Lung (tissue), 11 donors: ENCODE measurements at regions not wholly inside any gene's neighbourhood (a gene's known extent, or its start where the extent isn't known, plus 50 kb on each side); places are given as distances from the start of the nearest gene placed in this dataset.

Experiments
- ATAC-seq: fragments of 200-7000 bp; cut with Tn5 transposase; one replicate; pipeline ENCODE4 v1.9.1; 2020; ENCODE audit warnings: moderate number of reproducible peaks; ENCODE audit not compliant: insufficient read depth, low FRiP score
- DNase-seq, 3 donors: peaks; one replicate each; pipeline ENCODE4 v3.0.0-alpha.2; 2013 to 2017
- H3K27ac ChIP-seq, 2 donors: one replicate each; pipeline ENCODE4 v1.5.1; 2013; ENCODE audit warnings: mild to moderate bottlenecking in 2 of 2, moderate library complexity in 2 of 2, control low read depth in 1 of 2, inconsistent platforms in 1 of 2, low read depth in 1 of 2, low read length in 1 of 2
- H3K27me3 ChIP-seq, 3 donors: one replicate each; pipeline ENCODE4 v1.5.1; 2013; ENCODE audit warnings: low read length in 2 of 3; ENCODE audit not compliant: control insufficient read depth in 3 of 3, insufficient read depth in 3 of 3
- H3K36me3 ChIP-seq, 4 donors: one replicate each; pipeline ENCODE4 v1.5.1; 2013; ENCODE audit warnings: low read length in 4 of 4, mild to moderate bottlenecking in 1 of 4, moderate library complexity in 1 of 4; ENCODE audit not compliant: control insufficient read depth in 4 of 4, insufficient read depth in 4 of 4
- H3K4me1 ChIP-seq, 5 donors: one replicate each; pipeline ENCODE4 v1.5.1; 2013; ENCODE audit warnings: low read length in 5 of 5, mild to moderate bottlenecking in 2 of 5, moderate library complexity in 1 of 5; ENCODE audit not compliant: control insufficient read depth in 5 of 5, insufficient read depth in 5 of 5
- H3K4me3 ChIP-seq: one replicate; pipeline ENCODE4 v1.5.1; 2013; ENCODE audit warnings: mild to moderate bottlenecking, control low read depth, moderate library complexity
- H3K9ac ChIP-seq, 2 donors: one replicate each; pipeline ENCODE4 v1.5.1; 2013; ENCODE audit warnings: low read length in 2 of 2, control low read depth in 1 of 2; ENCODE audit not compliant: insufficient read depth in 1 of 2
- H3K9me3 ChIP-seq, 4 donors: one replicate each; pipeline ENCODE4 v1.5.1; 2013; ENCODE audit warnings: low read length in 3 of 4, mild to moderate bottlenecking in 1 of 4, moderate library complexity in 1 of 4; ENCODE audit not compliant: control insufficient read depth in 4 of 4, insufficient read depth in 3 of 4
- CTCF ChIP-seq: IDR thresholded peaks from 2 replicates; pipeline ENCODE4 v1.5.1; 2012; ENCODE audit warnings: mild to moderate bottlenecking; ENCODE audit errors: control extremely low read depth, extremely low read depth
- WGBS, 2 donors: extraction: QIAGEN DNeasy Blood & Tissue Kit; methylation state at CpG; one replicate each; pipeline ENCODE4 v1.1.7; 2013; 5-methylcytosine and 5-hydroxymethylcytosine counted together
- donor health status: control.
- donor health status: control.
- donor health status: Bipolar disorder and iron deficiency.
- donor health status: healthy.
- donor health status: DM: yes; HTN: yes; CAD: no.

- H3K36me3 ChIP-seq = no peaks in the 10 kb centered on the region
- H3K27ac ChIP-seq = no peak overlapping the region
- 69 to 74% methylated on average over 8 of the region's 8 CpGs for WGBS, 2 donors
- ATAC-seq = peak; percentile 5
- H3K27me3 ChIP-seq = no peaks in the 10 kb centered on the region
- DNase-seq = peak; percentile 13 to 34 (median 33)
- H3K4me3 ChIP-seq = no peak overlapping the region
- H3K4me1 ChIP-seq = peaks cover 3 to 12% (median 10%) of the 10 kb centered on the region in 5 donors
- TF ChIP-seq CTCF = no peak
- no peak overlapping the region for H3K9ac ChIP-seq
- peaks cover 0 to 7% (median 3%) of the 10 kb centered on the region in 4 donors for H3K9me3 ChIP-seq
Measured at GRCh38 chr2:62287899-62288880, 92.3 kb downstream of the B3GNT2 start.

- Histone ChIP-seq H3K4me1 (peaks cover 3 to 10% (median 6%) of the 10 kb centered on the region in 5 donors), H3K27me3 (no peaks in the 10 kb centered on the region), H3K36me3 (no peaks in the 10 kb centered on the region), H3K9ac (no peak overlapping the region), H3K27ac (no peak overlapping the region), H3K9me3 (peaks cover 0 to 7% (median 3%) of the 10 kb centered on the region in 4 donors), H3K4me3 (no peak overlapping the region)
- ATAC-seq (no peak), DNase-seq (no peak)
- no peak for TF ChIP-seq CTCF
- 77 to 87% methylated on average over 5 of the region's 5 CpGs for WGBS, 2 donors
Measured at GRCh38 chr2:62287282-62287681, 91.4 kb downstream of the B3GNT2 start.

- WGBS, 2 donors = 95 to 99% methylated on average over 6 of the region's 6 CpGs
- no peaks in the 10 kb centered on the region for H3K36me3 ChIP-seq
- ATAC-seq = no peak
Measured at GRCh38 chr2:62286089-62286785, 90.3 kb downstream of the B3GNT2 start.

More at GRCh38 chr2:62286089-62286785, 90.3 kb downstream of the B3GNT2 start:
- no peak for DNase-seq
- Histone ChIP-seq H3K4me1 (peaks cover 0 to 10% (median 5%) of the 10 kb centered on the region in 5 donors), H3K4me3 (no peak overlapping the region), H3K27me3 (no peaks in the 10 kb centered on the region), H3K27ac (no peak overlapping the region), H3K9me3 (peaks cover 0 to 7% (median 3%) of the 10 kb centered on the region in 4 donors), H3K9ac (no peak overlapping the region)
- TF ChIP-seq CTCF = no peak
